Gastroesophageal sphincter (tissue), 4 donors: ENCODE measurements at regions not wholly inside any gene's neighbourhood (a gene's known extent, or its start where the extent isn't known, plus 50 kb on each side); places are given as distances from the start of the nearest gene placed in this dataset.

Experiments used
- ATAC-seq: fragments of 150-250 bp; one replicate; pipeline ENCODE4 v1.9.1; 2016; ENCODE audit warnings: mild to moderate bottlenecking, moderate library complexity
- H3K27ac ChIP-seq, 4 donors: fragments of 200-600 bp; sonication (generic) in 3 of 4; 1 replicate in 3 of 4; 2 replicates in 1 of 4; pipeline ENCODE4 v1.5.1; 2016 to 2019
- H3K27me3 ChIP-seq: fragments of 200-600 bp; sonication (generic); one replicate; pipeline ENCODE4 v1.5.1; 2019
- H3K36me3 ChIP-seq, 2 donors: fragments of 200-600 bp; sonication (generic); one replicate each; pipeline ENCODE4 v1.5.1; 2019; ENCODE audit warnings: control low read depth in 1 of 2
- H3K4me1 ChIP-seq, 3 donors: fragments of 200-600 bp; sonication (generic); 1 replicate in 2 of 3; 2 replicates in 1 of 3; pipeline ENCODE4 v1.5.1; 2016 to 2019; ENCODE audit warnings: control low read depth in 2 of 3
- H3K4me3 ChIP-seq, 2 donors: fragments of 200-600 bp; sonication (generic); one replicate each; pipeline ENCODE4 v1.5.1; 2019; ENCODE audit warnings: mild to moderate bottlenecking in 1 of 2, moderate library complexity in 1 of 2
- H3K9me3 ChIP-seq, 3 donors: fragments of 200-600 bp; sonication (generic); one replicate each; pipeline ENCODE4 v1.5.1; 2017 to 2019; ENCODE audit warnings: control low read depth in 2 of 3
- CTCF ChIP-seq, 4 experiments: fragments of 200-600 bp in 2 of 4; fragments of 450-650 bp in 2 of 4; sonication (generic) in 1 of 4; IDR thresholded peaks; one replicate each; pipeline ENCODE4 v1.5.1; 2017 to 2019; ENCODE audit warnings: antibody characterized with exemption in 4 of 4, mild to moderate bottlenecking in 2 of 4, moderate library complexity in 2 of 4
- EP300 ChIP-seq: sonication (generic); formaldehyde crosslinking; IDR thresholded peaks from one replicate; pipeline ENCODE4 v1.6.1; 2017; ENCODE audit warnings: antibody characterized with exemption, mild to moderate bottlenecking
- POLR2A ChIP-seq, 2 donors: fragments of 450-650 bp; IDR thresholded peaks; one replicate each; pipeline ENCODE4 v1.6.1; 2017; ENCODE audit warnings: antibody characterized with exemption in 2 of 2, mild to moderate bottlenecking in 2 of 2, moderate library complexity in 1 of 2
- POLR2AphosphoS5 ChIP-seq: sonication (generic); formaldehyde crosslinking; IDR thresholded peaks from one replicate; pipeline ENCODE4 v1.6.1; 2017; ENCODE audit warnings: antibody characterized with exemption
- WGBS, 2 donors: methylation state at CpG; one replicate each; pipeline ENCODE4 v1.1.5; 2018; ENCODE audit warnings: low coverage in 1 of 2; 5-methylcytosine and 5-hydroxymethylcytosine counted together

GRCh38 chr1:106266786-106267185, 789.7 kb upstream of the PRMT6 start:
- Histone ChIP-seq H3K4me1 (no peaks in the 10 kb centered on the region), H3K27me3 (no peaks in the 10 kb centered on the region), H3K27ac (no peak overlapping the region), H3K9me3 (peaks cover 0 to 12% (median 0%) of the 10 kb centered on the region in 3 donors), H3K4me3 (no peak overlapping the region), H3K36me3 (no peaks in the 10 kb centered on the region)
- ATAC-seq, result no peak
- no peak for TF ChIP-seq POLR2AphosphoS5
- TF ChIP-seq EP300, result no peak
- TF ChIP-seq POLR2A (IDR thresholded peaks at IDR 0.05), result no peak
- no peak for TF ChIP-seq CTCF (IDR thresholded peaks at IDR 0.05)
- WGBS, 2 donors, result 50 to 63% methylated on average over 3 of the region's 3 CpGs

- Histone ChIP-seq H3K9me3 (peaks cover 0 to 6% (median 0%) of the 10 kb centered on the region in 3 donors), H3K4me3 (no peak overlapping the region), H3K27me3 (no peaks in the 10 kb centered on the region), H3K36me3 (no peaks in the 10 kb centered on the region), H3K27ac (no peak overlapping the region), H3K4me1 (no peaks in the 10 kb centered on the region)
- TF ChIP-seq POLR2AphosphoS5 (no peak), CTCF (IDR thresholded peaks at IDR 0.05) (no peak), POLR2A (IDR thresholded peaks at IDR 0.05) (no peak), EP300 (no peak)
- ATAC-seq, result no peak
- WGBS, 2 donors, result 39 to 50% methylated on average over 5 of the region's 5 CpGs
Observed at GRCh38 chr1:106268070-106268469, 788.4 kb upstream of the PRMT6 start.

GRCh38 chr1:106276871-106277270, 779.6 kb upstream of the PRMT6 start:
- H3K4me3 ChIP-seq, result no peak overlapping the region
- no peak overlapping the region for H3K27ac ChIP-seq
- ATAC-seq, result no peak
- no peaks in the 10 kb centered on the region for H3K36me3 ChIP-seq
- no peaks in the 10 kb centered on the region for H3K27me3 ChIP-seq
- H3K4me1 ChIP-seq, result no peaks in the 10 kb centered on the region
- TF ChIP-seq POLR2A (IDR thresholded peaks at IDR 0.05) (no peak), POLR2AphosphoS5 (no peak), EP300 (no peak), CTCF (IDR thresholded peaks at IDR 0.05) (no peak)
- 17% methylated on average over 1 of the region's 1 CpG; no CpG with 5 or more reads in 1 of the 2 donors for WGBS, 2 donors
- peaks cover 0 to 2% (median 0%) of the 10 kb centered on the region in 3 donors for H3K9me3 ChIP-seq

- Histone ChIP-seq H3K9me3 (peaks cover 0 to 10% (median 0%) of the 10 kb centered on the region in 3 donors), H3K27ac (no peak overlapping the region), H3K36me3 (no peaks in the 10 kb centered on the region), H3K4me1 (no peaks in the 10 kb centered on the region), H3K27me3 (no peaks in the 10 kb centered on the region), H3K4me3 (no peak overlapping the region)
- TF ChIP-seq EP300, result no peak
- no peak for TF ChIP-seq POLR2AphosphoS5
- TF ChIP-seq CTCF (IDR thresholded peaks at IDR 0.05), result no peak
- TF ChIP-seq POLR2A (IDR thresholded peaks at IDR 0.05), result no peak
- whole genome bisulfite sequencing, 2 donors, result 82 to 91% methylated on average over 4 of the region's 4 CpGs
- ATAC-seq, result no peak
Observed at GRCh38 chr1:106277786-106278185, 778.7 kb upstream of the PRMT6 start.

- Histone ChIP-seq H3K4me1 (no peaks in the 10 kb centered on the region), H3K4me3 (no peak overlapping the region)
- TF ChIP-seq POLR2AphosphoS5 (no peak), EP300 (no peak)
Observed at GRCh38 chr1:106278716-106279115, 777.8 kb upstream of the PRMT6 start.

More at GRCh38 chr1:106278716-106279115, 777.8 kb upstream of the PRMT6 start:
- peaks cover 0 to 10% (median 0%) of the 10 kb centered on the region in 3 donors for H3K9me3 ChIP-seq
- ATAC-seq, result no peak
- H3K36me3 ChIP-seq, result no peaks in the 10 kb centered on the region
- 29 to 37% methylated on average over 2 of the region's 2 CpGs for WGBS, 2 donors
- H3K27ac ChIP-seq, result no peak overlapping the region
- no peaks in the 10 kb centered on the region for H3K27me3 ChIP-seq
